Tibial artery (tissue), 4 donors: ENCODE measurements at regions not wholly inside any gene's neighbourhood (a gene's known extent, or its start where the extent isn't known, plus 50 kb on each side); places are given as distances from the start of the nearest gene placed in this dataset.

Experiments
- DNase-seq, 2 donors: peaks; one replicate each; pipeline ENCODE4 v3.0.0-alpha.2; 2019
- H3K27ac ChIP-seq, 2 donors: fragments of 200-600 bp; sonication (generic) in 1 of 2; 1 replicate in 1 of 2; 2 replicates in 1 of 2; pipeline ENCODE4 v1.5.1; 2018 to 2019; ENCODE audit warnings: mild to moderate bottlenecking in 1 of 2
- H3K27me3 ChIP-seq, 2 donors: fragments of 200-600 bp; sonication (generic) in 1 of 2; one replicate each; pipeline versions ENCODE4 v1.5.1 to v1.6.0; 2016 to 2019
- H3K36me3 ChIP-seq, 3 donors: fragments of 200-600 bp; sonication (generic) in 2 of 3; one replicate each; pipeline ENCODE4 v1.5.1; 2016 to 2019; ENCODE audit warnings: mild to moderate bottlenecking in 2 of 3
- H3K4me1 ChIP-seq, 4 donors: fragments of 200-600 bp; sonication (generic) in 2 of 4; 1 replicate in 3 of 4; 2 replicates in 1 of 4; pipeline ENCODE4 v1.5.1; 2016 to 2019
- H3K4me3 ChIP-seq, 2 donors: fragments of 200-600 bp; sonication (generic) in 1 of 2; 1 replicate in 1 of 2; 2 replicates in 1 of 2; pipeline ENCODE4 v1.5.1; 2018 to 2019; ENCODE audit warnings: mild to moderate bottlenecking in 2 of 2
- H3K9me3 ChIP-seq, 3 donors: fragments of 200-600 bp; sonication (generic) in 1 of 3; one replicate each; pipeline ENCODE4 v1.5.1; 2016 to 2019
- CTCF ChIP-seq, 2 experiments: fragments of 200-600 bp in 1 of 2; fragments of 450-650 bp in 1 of 2; IDR thresholded peaks; one replicate each; pipeline ENCODE4 v1.5.1; 2017 to 2019; ENCODE audit warnings: antibody characterized with exemption in 2 of 2, mild to moderate bottlenecking in 1 of 2, moderate library complexity in 1 of 2
- intact Hi-C: fragments of 100-400 bp; cut with DNase I; formaldehyde crosslinking; loops from one replicate; pipeline ENCODE4 v1.15.0; 2023; ENCODE audit warnings: low total_unique reads

- no peak overlapping the region for H3K4me3 ChIP-seq
- intact Hi-C loops = no loop called here
- no peak overlapping the region for H3K27ac ChIP-seq
- H3K9me3 ChIP-seq = no peaks in the 10 kb centered on the region
- DNase-seq = no peak
- TF ChIP-seq CTCF (IDR thresholded peaks at IDR 0.05) = no peak
- no peaks in the 10 kb centered on the region for H3K36me3 ChIP-seq
- peaks cover 0 to 10% (median 0%) of the 10 kb centered on the region in 4 donors for H3K4me1 ChIP-seq
- H3K27me3 ChIP-seq = no peaks in the 10 kb centered on the region
These were observed 234.2 kb upstream of the RFX3 start for GRCh38 chr9:3760031-3760430.

GRCh38 chr9:3758816-3759576 is 233.2 kb upstream of the RFX3 start:
- intact Hi-C loops = no loop called here
- Histone ChIP-seq H3K27ac (no peak overlapping the region), H3K4me3 (no peak overlapping the region), H3K27me3 (no peaks in the 10 kb centered on the region), H3K36me3 (no peaks in the 10 kb centered on the region), H3K4me1 (peaks cover 0 to 10% (median 0%) of the 10 kb centered on the region in 4 donors), H3K9me3 (no peaks in the 10 kb centered on the region)
- TF ChIP-seq CTCF (IDR thresholded peaks at IDR 0.05) = no peak
- no peak for DNase-seq

GRCh38 chr9:3756071-3756470 is 230.3 kb upstream of the RFX3 start:
- DNase-seq = no peak

GRCh38 chr9:3751125-3751758 is 225.4 kb upstream of the RFX3 start:
- Histone ChIP-seq H3K27me3 (no peaks in the 10 kb centered on the region), H3K4me1 (peaks cover 0 to 21% (median 8%) of the 10 kb centered on the region in 4 donors), H3K9me3 (no peaks in the 10 kb centered on the region), H3K36me3 (no peaks in the 10 kb centered on the region), H3K27ac (no peak overlapping the region), H3K4me3 (no peak overlapping the region)
- DNase-seq = peak in 1 of 2 donors; percentile 29
- TF ChIP-seq CTCF (IDR thresholded peaks at IDR 0.05) = no peak
- intact Hi-C loops = no loop called here

More at GRCh38 chr9:3756071-3756470, 230.3 kb upstream of the RFX3 start:
- Histone ChIP-seq H3K27ac (no peak overlapping the region), H3K4me3 (no peak overlapping the region), H3K27me3 (no peaks in the 10 kb centered on the region), H3K4me1 (peaks cover 0 to 26% (median 5%) of the 10 kb centered on the region in 4 donors), H3K36me3 (no peaks in the 10 kb centered on the region), H3K9me3 (no peaks in the 10 kb centered on the region)
- intact Hi-C loops = no loop called here
- TF ChIP-seq CTCF (IDR thresholded peaks at IDR 0.05) = no peak

- Histone ChIP-seq H3K4me3 (no peak overlapping the region), H3K4me1 (peaks cover 0 to 21% (median 8%) of the 10 kb centered on the region in 4 donors), H3K36me3 (no peaks in the 10 kb centered on the region), H3K9me3 (no peaks in the 10 kb centered on the region), H3K27me3 (no peaks in the 10 kb centered on the region), H3K27ac (no peak overlapping the region)
- intact Hi-C loops = no loop called here
- no peak for DNase-seq
- TF ChIP-seq CTCF (IDR thresholded peaks at IDR 0.05) = no peak
These were observed 224.5 kb upstream of the RFX3 start for GRCh38 chr9:3750321-3750720.
